HG02884 (cell line): ENCODE measurements at regions not wholly inside any gene's neighbourhood (a gene's known extent, or its start where the extent isn't known, plus 50 kb on each side); places are given as distances from the start of the nearest gene placed in this dataset.
"Not testable (repeated sequence)": the region's sequence is repeated elsewhere in the genome, so short reads cannot be mapped to it uniquely, and the experiment has no call there.

ENCODE experiments used
- ATAC-seq: cut with Tn5 transposase; IDR thresholded peaks from one replicate; pipeline ENCODE4 v1.9.1; 2021; ENCODE audit warnings: mild to moderate bottlenecking, moderate library complexity; ENCODE audit not compliant: unreplicated experiment

GRCh38 chr2:185473838-185474237 lies 264.8 kb upstream of the FSIP2 start:
- no peak for ATAC-seq

- ATAC-seq: no peak
These were observed 262.7 kb upstream of the FSIP2 start for GRCh38 chr2:185475914-185476313.

- ATAC-seq: no peak
These were observed 261.2 kb upstream of the FSIP2 start for GRCh38 chr2:185477452-185477851.

GRCh38 chr2:185484602-185485001 lies 254.0 kb upstream of the FSIP2 start:
- no peak for ATAC-seq

GRCh38 chr2:185502351-185502750 lies 236.3 kb upstream of the FSIP2 start:
- ATAC-seq: no peak

GRCh38 chr2:185507719-185508118 lies 230.9 kb upstream of the FSIP2 start:
- ATAC-seq: no peak

- no peak for ATAC-seq
These were observed 228.5 kb upstream of the FSIP2 start for GRCh38 chr2:185510060-185510459.

GRCh38 chr2:185511925-185512324 lies 226.7 kb upstream of the FSIP2 start:
- no peak for ATAC-seq

GRCh38 chr2:185522472-185522871 lies 216.1 kb upstream of the FSIP2 start:
- ATAC-seq: no peak

- ATAC-seq: not testable (repeated sequence)
These were observed 214.4 kb upstream of the FSIP2 start for GRCh38 chr2:185524242-185524641.

GRCh38 chr2:185526161-185526560 lies 212.4 kb upstream of the FSIP2 start:
- ATAC-seq: no peak

GRCh38 chr2:185531721-185532120 lies 206.9 kb upstream of the FSIP2 start:
- ATAC-seq: no peak

- ATAC-seq: no peak
These were observed 200.9 kb upstream of the FSIP2 start for GRCh38 chr2:185537689-185538088.

GRCh38 chr2:185567196-185567595 lies 171.4 kb upstream of the FSIP2 start:
- no peak for ATAC-seq

- ATAC-seq: no peak
These were observed 170.7 kb upstream of the FSIP2 start for GRCh38 chr2:185567940-185568339.

GRCh38 chr2:185578322-185578721 lies 160.3 kb upstream of the FSIP2 start:
- no peak for ATAC-seq

- no peak for ATAC-seq
These were observed 155.4 kb upstream of the FSIP2 start for GRCh38 chr2:185583058-185583816.

GRCh38 chr2:185585165-185585564 lies 153.4 kb upstream of the FSIP2 start:
- not testable (repeated sequence) for ATAC-seq

GRCh38 chr2:185591276-185591675 lies 147.3 kb upstream of the FSIP2 start:
- not testable (repeated sequence) for ATAC-seq

- ATAC-seq: no peak
These were observed 130.7 kb upstream of the FSIP2 start for GRCh38 chr2:185607945-185608344.

GRCh38 chr2:185608799-185609198 lies 129.8 kb upstream of the FSIP2 start:
- ATAC-seq: no peak

GRCh38 chr2:185610301-185610700 lies 128.3 kb upstream of the FSIP2 start:
- no peak for ATAC-seq

GRCh38 chr2:185618625-185619024 lies 120.0 kb upstream of the FSIP2 start:
- ATAC-seq: no peak
